HG03135 (cell line): ENCODE measurements at regions not wholly inside any gene's neighbourhood (a gene's known extent, or its start where the extent isn't known, plus 50 kb on each side); places are given as distances from the start of the nearest gene placed in this dataset.
"Not testable (repeated sequence)": the region's sequence is repeated elsewhere in the genome, so short reads cannot be mapped to it uniquely, and the experiment has no call there.

Source experiments
- ATAC-seq: cut with Tn5 transposase; IDR thresholded peaks from one replicate; pipeline ENCODE4 v1.9.1; 2021; ENCODE audit warnings: mild to moderate bottlenecking, moderate library complexity; ENCODE audit not compliant: unreplicated experiment

- no peak for ATAC-seq
These were observed 1097.6 kb downstream of the JRKL start for GRCh38 chr11:97487387-97487786.

- ATAC-seq, result no peak
These were observed 1109.1 kb downstream of the JRKL start for GRCh38 chr11:97498891-97499290.

- no peak for ATAC-seq
These were observed 1112.4 kb downstream of the JRKL start for GRCh38 chr11:97502201-97502600.

- ATAC-seq, result no peak
These were observed 1116.4 kb downstream of the JRKL start for GRCh38 chr11:97506076-97506759.

- ATAC-seq, result no peak
These were observed 1124.6 kb downstream of the JRKL start for GRCh38 chr11:97514446-97514845.

- ATAC-seq, result no peak
These were observed 1126.9 kb downstream of the JRKL start for GRCh38 chr11:97516688-97517087.

GRCh38 chr11:97525273-97525672 is 1135.5 kb downstream of the JRKL start:
- ATAC-seq, result no peak

- ATAC-seq, result no peak
These were observed 1147.8 kb downstream of the JRKL start for GRCh38 chr11:97537407-97538150.

- no peak for ATAC-seq
These were observed 1154.6 kb downstream of the JRKL start for GRCh38 chr11:97544431-97544830.

- no peak for ATAC-seq
These were observed 1158.5 kb downstream of the JRKL start for GRCh38 chr11:97548280-97548679.

GRCh38 chr11:97557399-97557798 is 1167.6 kb downstream of the JRKL start:
- ATAC-seq, result no peak

GRCh38 chr11:97567801-97568200 is 1178.0 kb downstream of the JRKL start:
- no peak for ATAC-seq

- ATAC-seq, result no peak
These were observed 1180.8 kb downstream of the JRKL start for GRCh38 chr11:97570636-97571035.

- not testable (repeated sequence) for ATAC-seq
These were observed 1184.0 kb downstream of the JRKL start for GRCh38 chr11:97573771-97574170.

- no peak for ATAC-seq
These were observed 1185.3 kb downstream of the JRKL start for GRCh38 chr11:97574976-97575665.

- ATAC-seq, result no peak
These were observed 1217.6 kb downstream of the JRKL start for GRCh38 chr11:97607291-97608000.

- ATAC-seq, result no peak
These were observed 1220.2 kb downstream of the JRKL start for GRCh38 chr11:97610000-97610399.

- no peak for ATAC-seq
These were observed 1221.0 kb downstream of the JRKL start for GRCh38 chr11:97610854-97611253.

- no peak for ATAC-seq
These were observed 1221.5 kb downstream of the JRKL start for GRCh38 chr11:97611345-97611744.

GRCh38 chr11:97614606-97615005 is 1224.8 kb downstream of the JRKL start:
- ATAC-seq, result no peak

GRCh38 chr11:97615546-97615945 is 1225.7 kb downstream of the JRKL start:
- ATAC-seq, result no peak
